ENCODE measurements at regions not wholly inside any gene's neighbourhood (a gene's known extent, or its start where the extent isn't known, plus 50 kb on each side); places are given as distances from the start of the nearest gene placed in this dataset.

- Histone ChIP-seq H3K4me2 (ENCODE audit: low read length) (no peak overlapping the region), H3K9me3 (ENCODE audit: control insufficient read depth in 1 of 2, insufficient read depth in 1 of 2, low read depth in 1 of 2, low read length in 2 of 2) (peaks cover 11% of the 10 kb centered on the region in 2 experiments; a peak in 2 of 4 replicates), H3K4me1 (ENCODE audit: control insufficient read depth in 1 of 2, insufficient read depth in 2 of 2, low read length in 2 of 2) (no peaks in the 10 kb centered on the region), H3K9me2 (ENCODE audit: insufficient read depth) (no peaks in the 10 kb centered on the region), H3K27me3 (ENCODE audit: insufficient read depth, low read length) (no peaks in the 10 kb centered on the region), H3K9ac (ENCODE audit: low read length) (no peak overlapping the region), H4K20me1 (ENCODE audit: insufficient read depth) (no peaks in the 10 kb centered on the region), H3K79me2 (ENCODE audit: insufficient read depth, low read length) (no peaks in the 10 kb centered on the region), H3K4me3 (replicated peaks in 1 of 2; ENCODE audit: low read depth in 1 of 2, low read length in 2 of 2) (no peak overlapping the region), H3K27ac (ENCODE audit: low read depth, low read length) (no peak overlapping the region), H3K36me3 (ENCODE audit: control insufficient read depth in 1 of 2, insufficient read depth in 2 of 2, low read length in 2 of 2) (no peaks in the 10 kb centered on the region), H2AFZ (ENCODE audit: low read depth, low read length, poor library complexity, severe bottlenecking) (no peak overlapping the region)
- POLR2A ChIA-PET, result no interaction called here
- TF ChIP-seq JUND (IDR thresholded peaks at IDR 0.05) (no peak), MAX (IDR thresholded peaks at IDR 0.05) (no peak), ZNF274 (IDR thresholded peaks at IDR 0.05; ENCODE audit: low read depth, low read length) (no peak), EZH2phosphoT487 (IDR thresholded peaks at IDR 0.05; ENCODE audit: borderline replicate concordance) (no peak), EZH2 (IDR thresholded peaks at IDR 0.05) (no peak), CBX3 (IDR thresholded peaks at IDR 0.05; ENCODE audit: low read depth) (no peak), ELF1 (IDR thresholded peaks at IDR 0.05; ENCODE audit: borderline replicate concordance, low read depth) (no peak), SP1 (IDR thresholded peaks at IDR 0.05; ENCODE audit: low read depth) (no peak), ATF3 (IDR thresholded peaks at IDR 0.05) (no peak), RAD21 (IDR thresholded peaks at IDR 0.05; ENCODE audit: low read depth) (no peak), EGR1 (IDR thresholded peaks at IDR 0.05; ENCODE audit: low read depth) (no peak), YY1 (IDR thresholded peaks at IDR 0.05; ENCODE audit: extremely low read depth, insufficient replicate concordance, low read depth, low read length) (no peak), ZBTB33 (IDR thresholded peaks at IDR 0.05; ENCODE audit: extremely low read depth, insufficient replicate concordance, low read length) (no peak), ZFX (IDR thresholded peaks at IDR 0.05) (no peak), SIN3A (IDR thresholded peaks at IDR 0.05; ENCODE audit: low read depth) (no peak), SRF (IDR thresholded peaks at IDR 0.05; ENCODE audit: low read depth) (no peak), POLR2A (IDR thresholded peaks at IDR 0.05; ENCODE audit: borderline replicate concordance, extremely low read depth, insufficient read depth, insufficient read length) (no peak), TCF7L2 (IDR thresholded peaks at IDR 0.05; ENCODE audit: borderline replicate concordance, extremely low read depth, insufficient read depth, insufficient read length) (no peak), CEBPB (IDR thresholded peaks at IDR 0.05; ENCODE audit: low read depth) (no peak)
- intact Hi-C loops (cut with micrococcal nuclease), result no loop called here
- CTCF ChIA-PET, result no interaction called here
- RAD21 ChIA-PET (ENCODE audit: low non-redundant PET in 1 of 2, low total read pairs in 2 of 2, uncharacterized antibody in 2 of 2, unreplicated experiment in 2 of 2), result no interaction called here
- DNase-seq (ENCODE audit: low read depth, low spot score), result no peak
- BruUV-seq (replicated peaks), result no TSS peak
- ATAC-seq, result no peak
These were observed 1064.3 kb upstream of the EPHA6 start for GRCh38 chr3:95750097-95750496.
